Fibroblast of the aortic adventitia (primary cell): ENCODE measurements at regions not wholly inside any gene's neighbourhood (a gene's known extent, or its start where the extent isn't known, plus 50 kb on each side); places are given as distances from the start of the nearest gene placed in this dataset.

ENCODE experiments used
- DNase-seq: peaks from one replicate; pipeline ENCODE4 v3.0.0-alpha.2; 2010; ENCODE audit warnings: low read depth
- H3K4me3 ChIP-seq: 2 replicates; pipeline ENCODE4 v1.5.1; 2011; ENCODE audit warnings: low read depth, mild to moderate bottlenecking, control low read depth, low read length, moderate library complexity
- TF ChIP-seq, protein P1 (sequence below): IDR thresholded peaks from 2 replicates; pipeline ENCODE4 v1.5.1; 2011; ENCODE audit warnings: mild to moderate bottlenecking, low read length, control low read depth, inconsistent platforms; ENCODE audit not compliant: insufficient read depth

DNA sequence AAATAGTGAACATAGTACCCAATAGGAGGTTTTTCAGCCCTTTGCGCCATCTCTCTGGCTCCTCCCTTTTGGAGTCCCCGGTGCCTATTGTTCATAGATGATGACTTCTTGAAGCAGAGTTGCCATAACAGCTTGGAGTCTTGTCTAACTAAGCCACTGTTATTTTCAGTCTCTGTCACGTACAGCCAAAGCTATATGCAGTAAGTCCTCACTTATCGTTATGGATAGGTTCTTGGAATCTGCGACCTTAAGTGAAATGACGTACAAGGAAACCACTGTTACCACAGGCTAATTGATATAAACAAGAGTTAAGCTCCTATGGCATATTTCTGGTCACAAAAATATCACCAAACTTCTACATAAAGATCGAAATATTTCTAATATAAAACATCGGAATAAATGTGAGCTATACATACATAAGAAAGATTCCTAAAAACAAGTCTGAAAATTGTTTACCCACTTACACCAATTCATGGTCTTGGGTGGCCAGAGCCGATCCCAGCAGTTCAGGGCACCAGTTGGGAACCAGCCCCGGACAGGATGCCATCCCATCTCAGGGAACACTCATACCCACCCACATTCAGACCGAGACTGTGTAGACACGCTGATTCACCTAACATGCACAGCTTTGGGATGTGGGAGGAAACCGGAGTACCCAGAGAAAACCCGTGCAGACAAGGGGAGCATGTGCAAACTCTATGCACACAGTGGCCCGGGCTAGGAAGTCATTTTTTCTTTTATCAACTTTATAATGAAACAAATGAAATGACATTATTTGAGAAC is 76.0 kb upstream of the PRPS1L1 start:
- DNase-seq = no peak
- TF ChIP-seq, protein P1, sequence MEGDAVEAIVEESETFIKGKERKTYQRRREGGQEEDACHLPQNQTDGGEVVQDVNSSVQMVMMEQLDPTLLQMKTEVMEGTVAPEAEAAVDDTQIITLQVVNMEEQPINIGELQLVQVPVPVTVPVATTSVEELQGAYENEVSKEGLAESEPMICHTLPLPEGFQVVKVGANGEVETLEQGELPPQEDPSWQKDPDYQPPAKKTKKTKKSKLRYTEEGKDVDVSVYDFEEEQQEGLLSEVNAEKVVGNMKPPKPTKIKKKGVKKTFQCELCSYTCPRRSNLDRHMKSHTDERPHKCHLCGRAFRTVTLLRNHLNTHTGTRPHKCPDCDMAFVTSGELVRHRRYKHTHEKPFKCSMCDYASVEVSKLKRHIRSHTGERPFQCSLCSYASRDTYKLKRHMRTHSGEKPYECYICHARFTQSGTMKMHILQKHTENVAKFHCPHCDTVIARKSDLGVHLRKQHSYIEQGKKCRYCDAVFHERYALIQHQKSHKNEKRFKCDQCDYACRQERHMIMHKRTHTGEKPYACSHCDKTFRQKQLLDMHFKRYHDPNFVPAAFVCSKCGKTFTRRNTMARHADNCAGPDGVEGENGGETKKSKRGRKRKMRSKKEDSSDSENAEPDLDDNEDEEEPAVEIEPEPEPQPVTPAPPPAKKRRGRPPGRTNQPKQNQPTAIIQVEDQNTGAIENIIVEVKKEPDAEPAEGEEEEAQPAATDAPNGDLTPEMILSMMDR = no peak
- H3K4me3 ChIP-seq = no peak overlapping the region

DNA sequence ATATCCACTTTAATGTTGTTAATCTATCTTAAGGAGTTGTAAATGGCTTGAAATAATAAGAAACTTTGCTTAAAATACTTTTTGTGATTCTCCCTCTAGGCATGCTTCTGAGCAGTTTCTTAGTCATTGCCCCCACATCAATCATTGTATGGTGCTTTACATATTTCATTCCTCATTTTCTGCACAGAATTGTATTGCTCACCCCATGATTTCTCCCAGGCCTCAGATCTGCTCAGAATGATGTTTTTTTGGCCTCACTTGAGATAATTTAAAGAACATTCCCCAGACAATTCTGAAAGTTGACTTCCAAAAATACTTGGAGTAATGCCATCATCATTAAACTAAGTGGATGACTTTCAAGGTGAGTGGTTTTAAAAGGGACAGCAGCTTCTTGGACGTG is 82.1 kb upstream of the PRPS1L1 start:
- H3K4me3 ChIP-seq = no peak overlapping the region
- DNase-seq = peak; percentile 47
- TF ChIP-seq, protein P1 = no peak

DNA sequence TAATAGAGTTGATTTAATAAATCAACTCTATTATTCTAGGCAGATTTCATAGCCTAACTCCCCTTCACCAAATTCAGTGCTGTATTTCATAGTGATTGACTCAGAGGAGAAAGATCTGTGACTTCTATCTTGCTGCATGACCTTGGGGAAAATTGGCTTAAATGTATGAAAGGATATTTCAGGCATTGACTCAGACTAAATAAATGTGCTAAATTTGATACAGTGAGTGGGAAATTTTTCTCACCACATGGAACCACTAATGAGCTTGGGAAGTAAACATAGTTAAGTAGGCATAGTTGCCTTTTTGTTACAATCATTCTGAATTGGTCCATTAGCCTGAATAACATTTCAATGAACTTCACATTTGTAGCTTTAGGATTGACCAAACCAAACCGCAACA is 89.0 kb upstream of the PRPS1L1 start:
- no peak overlapping the region for H3K4me3 ChIP-seq
- TF ChIP-seq, protein P1 = no peak
- no peak for DNase-seq

DNA sequence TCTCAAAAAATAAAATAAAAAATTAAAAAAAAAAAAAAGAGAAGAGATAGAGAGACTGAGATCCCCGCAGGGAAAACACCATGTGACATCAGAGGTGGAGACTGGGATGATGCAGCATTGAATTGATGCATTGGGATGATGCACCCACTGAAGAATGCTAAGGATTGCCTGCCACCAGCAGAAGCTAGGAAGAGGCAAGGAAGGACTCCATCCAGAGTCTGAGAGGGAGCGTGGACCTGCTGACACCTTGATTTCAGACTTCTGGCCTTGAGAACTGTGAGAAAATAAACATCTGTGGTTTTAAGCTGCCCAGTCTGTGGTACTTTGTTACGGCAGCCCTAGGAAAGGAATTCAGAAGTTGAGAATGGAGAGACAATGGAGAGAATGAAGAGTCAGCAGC is 89.8 kb upstream of the PRPS1L1 start:
- TF ChIP-seq, protein P1 = no peak
- DNase-seq = peak; percentile 14
- no peak overlapping the region for H3K4me3 ChIP-seq

DNA sequence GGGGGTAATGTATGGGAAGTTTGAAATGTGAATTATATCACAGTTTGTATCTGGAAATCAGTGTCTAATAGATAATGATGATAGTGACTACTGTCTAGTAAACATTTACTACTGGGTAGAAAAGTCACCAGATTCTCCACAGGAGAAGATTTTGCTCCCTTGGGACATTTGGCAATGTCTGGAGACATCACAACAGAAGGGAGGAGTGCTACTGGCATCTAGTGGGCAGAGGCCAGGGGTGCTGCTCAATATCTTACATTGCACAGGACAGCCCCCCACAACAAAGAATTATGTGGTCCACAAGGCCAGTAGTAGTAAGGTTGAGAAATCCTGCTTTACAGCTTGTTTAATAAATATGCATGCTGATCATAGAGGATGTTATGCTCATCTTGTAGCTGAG is 92.3 kb upstream of the PRPS1L1 start:
- peak; percentile 10 for DNase-seq
- TF ChIP-seq, protein P1 = peak; percentile 30
- H3K4me3 ChIP-seq = no peak overlapping the region

DNA sequence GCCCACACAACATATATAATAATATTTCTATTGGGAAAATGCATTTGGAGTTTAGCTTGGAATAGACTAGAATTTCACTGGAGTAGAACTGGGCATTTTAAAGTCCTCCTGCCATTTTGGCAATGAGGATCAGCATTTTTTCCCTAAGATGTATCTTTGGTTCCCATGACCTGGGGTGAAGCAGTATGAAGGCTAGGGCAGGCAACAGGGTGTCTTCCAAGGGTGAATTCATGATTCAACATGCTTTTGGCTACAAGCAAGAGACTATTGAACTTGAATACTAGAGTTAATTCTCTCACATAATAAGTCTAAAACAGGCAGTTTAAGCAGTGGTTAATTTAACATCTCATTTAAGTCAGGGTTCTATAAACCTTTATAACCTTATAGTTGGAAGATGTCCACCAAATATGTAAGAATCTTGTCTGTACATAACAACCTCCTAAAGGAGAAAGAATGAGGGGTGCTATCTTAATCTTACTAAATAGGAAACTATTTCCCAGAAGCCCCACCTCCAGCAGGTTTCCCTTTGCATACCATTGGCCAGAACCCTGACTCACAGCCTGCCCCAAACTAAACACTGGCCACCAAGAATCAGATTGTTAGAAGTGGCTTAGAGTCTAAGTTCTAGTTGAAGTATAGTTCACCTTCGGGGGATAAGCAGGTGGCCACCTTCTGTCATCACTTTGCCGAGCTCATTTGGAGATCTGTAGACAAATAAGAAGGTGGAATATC is 96.0 kb upstream of the PRPS1L1 start:
- DNase-seq = no peak
- H3K4me3 ChIP-seq = no peak overlapping the region
- TF ChIP-seq, protein P1 = no peak
